ENCODE measurements at regions not wholly inside any gene's neighbourhood (a gene's known extent, or its start where the extent isn't known, plus 50 kb on each side); places are given as distances from the start of the nearest gene placed in this dataset.

DNA sequence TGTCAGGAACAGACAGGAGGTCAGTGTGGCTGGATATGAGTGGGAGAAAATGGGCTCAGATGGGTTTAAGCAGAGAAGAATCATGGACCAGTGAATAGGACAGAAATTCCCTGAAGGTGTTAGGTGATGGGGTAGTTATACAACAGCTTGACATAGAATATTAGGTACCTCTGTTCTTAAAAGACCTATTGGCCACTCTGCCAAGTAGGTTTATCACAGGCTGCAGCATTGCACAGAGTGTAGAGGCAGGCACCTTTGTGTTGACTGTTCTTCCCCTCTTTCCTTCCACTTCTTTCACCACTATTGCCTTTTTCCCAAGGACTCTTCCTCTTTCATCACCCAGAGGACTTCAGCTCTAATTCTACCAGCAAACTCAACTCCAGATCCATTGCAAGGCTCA, 274.4 kb downstream of the CDCA7 start:
- TF ChIP-seq, protein P1, sequence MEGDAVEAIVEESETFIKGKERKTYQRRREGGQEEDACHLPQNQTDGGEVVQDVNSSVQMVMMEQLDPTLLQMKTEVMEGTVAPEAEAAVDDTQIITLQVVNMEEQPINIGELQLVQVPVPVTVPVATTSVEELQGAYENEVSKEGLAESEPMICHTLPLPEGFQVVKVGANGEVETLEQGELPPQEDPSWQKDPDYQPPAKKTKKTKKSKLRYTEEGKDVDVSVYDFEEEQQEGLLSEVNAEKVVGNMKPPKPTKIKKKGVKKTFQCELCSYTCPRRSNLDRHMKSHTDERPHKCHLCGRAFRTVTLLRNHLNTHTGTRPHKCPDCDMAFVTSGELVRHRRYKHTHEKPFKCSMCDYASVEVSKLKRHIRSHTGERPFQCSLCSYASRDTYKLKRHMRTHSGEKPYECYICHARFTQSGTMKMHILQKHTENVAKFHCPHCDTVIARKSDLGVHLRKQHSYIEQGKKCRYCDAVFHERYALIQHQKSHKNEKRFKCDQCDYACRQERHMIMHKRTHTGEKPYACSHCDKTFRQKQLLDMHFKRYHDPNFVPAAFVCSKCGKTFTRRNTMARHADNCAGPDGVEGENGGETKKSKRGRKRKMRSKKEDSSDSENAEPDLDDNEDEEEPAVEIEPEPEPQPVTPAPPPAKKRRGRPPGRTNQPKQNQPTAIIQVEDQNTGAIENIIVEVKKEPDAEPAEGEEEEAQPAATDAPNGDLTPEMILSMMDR (IDR thresholded peaks at IDR 0.05; ENCODE audit: low read depth, low read length), result no peak
- no peak for DNase-seq (ENCODE audit: low read depth in 1 of 2, low spot score in 1 of 2)
- Histone ChIP-seq H3K4me1 (ENCODE audit: low read depth) (peaks cover 4% of the 10 kb centered on the region), H3K27me3 (no peaks in the 10 kb centered on the region), H3K36me3 (no peaks in the 10 kb centered on the region), H3K4me3 (no peak overlapping the region), H3K9me3 (ENCODE audit: low read depth) (no peaks in the 10 kb centered on the region), H3K27ac (no peak overlapping the region)

DNA sequence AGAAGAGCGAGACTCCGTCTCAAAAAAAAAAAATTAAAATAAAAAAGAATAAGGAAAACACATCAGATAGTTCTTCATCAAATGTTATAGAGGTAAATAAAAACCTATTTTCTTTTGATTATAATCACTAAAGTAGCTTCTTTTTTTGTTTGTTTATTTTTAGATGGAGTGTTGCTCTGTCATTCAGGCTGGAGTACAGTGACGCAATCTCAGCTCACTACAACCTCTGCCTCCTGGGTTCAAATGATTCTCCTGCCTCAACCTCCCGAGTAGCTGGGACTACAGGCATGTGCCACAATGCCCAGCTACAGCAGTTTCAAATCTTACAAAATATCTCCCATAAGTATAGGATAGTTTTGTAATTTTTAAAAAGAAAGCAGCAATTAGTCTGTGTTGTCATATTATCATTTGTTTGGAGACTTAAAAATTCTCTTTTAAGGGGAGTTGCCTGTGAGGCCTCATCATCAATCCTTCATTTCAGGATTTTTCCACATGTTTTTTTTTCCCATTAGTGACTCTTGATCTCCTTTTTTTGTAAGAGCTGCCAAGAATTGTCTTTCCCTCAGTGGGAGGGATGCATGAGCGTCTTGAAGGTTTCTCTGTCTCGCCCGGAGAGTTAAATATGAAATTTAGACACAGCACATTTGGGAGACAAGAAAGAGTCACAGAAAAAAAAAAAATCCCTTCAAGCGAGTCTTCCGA, 275.9 kb downstream of the CDCA7 start:
- peak in 1 of 2 donors; percentile 47 for DNase-seq (ENCODE audit: low read depth in 1 of 2, low spot score in 1 of 2)
- Histone ChIP-seq H3K4me3 (no peak overlapping the region), H3K27me3 (no peaks in the 10 kb centered on the region), H3K9me3 (ENCODE audit: low read depth) (no peaks in the 10 kb centered on the region), H3K36me3 (no peaks in the 10 kb centered on the region), H3K27ac (no peak overlapping the region), H3K4me1 (ENCODE audit: low read depth) (no peaks in the 10 kb centered on the region)
- TF ChIP-seq, protein P1 (IDR thresholded peaks at IDR 0.05; ENCODE audit: low read depth, low read length), result no peak

DNA sequence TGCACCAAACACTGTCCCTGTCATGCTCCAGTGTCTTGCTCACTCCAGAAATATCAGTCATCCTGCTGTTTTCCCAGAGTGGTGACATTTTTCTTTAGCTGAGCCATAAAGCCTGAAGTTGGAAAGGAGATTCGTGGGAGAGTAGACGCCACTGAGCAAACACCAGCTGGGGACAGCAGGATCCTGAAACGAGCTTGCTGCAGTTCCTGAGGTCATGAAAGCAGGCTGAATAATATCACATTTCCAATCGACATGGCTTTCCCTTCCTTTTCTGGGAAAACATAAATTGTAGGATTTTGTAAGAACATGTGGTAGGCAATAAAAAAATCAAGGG, 276.4 kb downstream of the CDCA7 start:
- Histone ChIP-seq H3K4me3 (no peak overlapping the region), H3K9me3 (ENCODE audit: low read depth) (no peaks in the 10 kb centered on the region), H3K4me1 (ENCODE audit: low read depth) (no peaks in the 10 kb centered on the region), H3K36me3 (no peaks in the 10 kb centered on the region), H3K27me3 (no peaks in the 10 kb centered on the region), H3K27ac (no peak overlapping the region)
- TF ChIP-seq, protein P1 (IDR thresholded peaks at IDR 0.05; ENCODE audit: low read depth, low read length), result no peak
- DNase-seq (ENCODE audit: low read depth in 1 of 2, low spot score in 1 of 2), result peak; percentile 26 to 30

DNA sequence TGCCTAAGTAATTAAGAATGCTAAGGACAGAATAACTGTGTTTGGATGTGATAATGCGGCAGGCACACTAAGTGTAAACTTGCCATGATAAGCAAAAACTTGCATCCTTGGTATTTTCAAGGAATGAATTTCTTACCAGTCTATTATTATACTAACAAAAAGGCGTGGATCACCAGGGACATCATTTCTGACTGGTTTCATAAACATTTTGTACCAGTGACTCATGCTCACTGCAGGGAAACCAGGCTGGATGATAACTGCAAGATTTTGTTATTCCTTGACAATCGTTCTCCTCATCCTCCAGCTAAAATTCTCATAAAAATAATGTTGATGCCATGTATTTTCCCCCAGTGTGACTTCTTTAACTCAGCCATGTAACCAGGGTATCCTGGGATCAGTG, 289.5 kb downstream of the CDCA7 start:
- no peaks in the 10 kb centered on the region for H3K27me3 ChIP-seq
- peaks cover 14% of the 10 kb centered on the region for H3K4me1 ChIP-seq (ENCODE audit: low read depth)
- H3K9me3 ChIP-seq (ENCODE audit: low read depth), result no peaks in the 10 kb centered on the region
- DNase-seq (ENCODE audit: low read depth in 1 of 2, low spot score in 1 of 2), result peak in 1 of 2 donors; percentile 72
- TF ChIP-seq, protein P1 (IDR thresholded peaks at IDR 0.05; ENCODE audit: low read depth, low read length), result no peak
- H3K36me3 ChIP-seq, result no peaks in the 10 kb centered on the region
- H3K4me3 ChIP-seq, result no peak overlapping the region
- no peak overlapping the region for H3K27ac ChIP-seq

DNA sequence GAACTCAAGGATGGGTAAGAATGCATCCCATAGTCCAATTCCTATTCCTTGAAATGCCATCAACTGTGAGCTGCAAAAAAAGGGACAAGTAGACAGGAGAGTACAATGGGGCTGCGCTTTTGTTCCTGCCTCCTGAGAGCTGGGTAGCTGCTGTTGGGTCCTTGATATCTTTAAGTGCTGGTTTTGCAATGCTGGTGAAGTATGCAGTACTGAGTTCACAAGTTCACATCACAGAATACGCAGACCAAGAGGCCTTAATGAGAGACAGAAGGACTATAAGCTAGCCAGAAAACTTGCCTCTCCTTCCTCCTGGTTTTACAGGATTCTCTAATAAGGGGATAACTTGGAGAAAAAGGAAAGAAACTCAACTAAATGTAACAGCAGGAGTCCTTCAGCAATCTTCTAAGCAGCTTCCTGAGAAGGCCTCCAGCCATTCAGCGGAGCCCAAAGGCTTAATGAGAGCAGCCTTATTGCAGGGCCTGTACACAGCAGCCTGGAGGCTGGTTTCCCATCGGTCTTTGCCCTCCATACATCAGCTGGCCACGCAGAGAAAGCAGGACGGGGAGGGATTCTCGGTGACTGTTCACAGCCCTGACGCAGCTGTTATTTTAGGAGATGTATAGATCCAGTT, 293.1 kb downstream of the CDCA7 start:
- Histone ChIP-seq H3K27me3 (no peaks in the 10 kb centered on the region), H3K27ac (peak overlapping the region; percentile 59), H3K4me3 (no peak overlapping the region), H3K9me3 (ENCODE audit: low read depth) (no peaks in the 10 kb centered on the region), H3K36me3 (no peaks in the 10 kb centered on the region), H3K4me1 (ENCODE audit: low read depth) (peaks cover 19% of the 10 kb centered on the region)
- DNase-seq (ENCODE audit: low read depth in 1 of 2, low spot score in 1 of 2), result peak; percentile 56 to 86
- TF ChIP-seq, protein P1 (IDR thresholded peaks at IDR 0.05; ENCODE audit: low read depth, low read length), result no peak

Data from cardiac muscle cell (in vitro differentiated cells and primary cell).